Esophagus squamous epithelium (tissue), 5 donors: ENCODE measurements at regions not wholly inside any gene's neighbourhood (a gene's known extent, or its start where the extent isn't known, plus 50 kb on each side); places are given as distances from the start of the nearest gene placed in this dataset.

Experiments
- DNase-seq: peaks from one replicate; lab custom pipeline; 2025; lab: John Stamatoyannopoulos, UW
- H3K27ac ChIP-seq, 4 donors: fragments of 200-600 bp; sonication (generic); one replicate each; pipeline ENCODE4 v1.5.1; 2016 to 2019; ENCODE audit warnings: mild to moderate bottlenecking in 1 of 4
- H3K27me3 ChIP-seq, 4 donors: fragments of 200-600 bp; sonication (generic); 1 replicate in 3 of 4; 2 replicates in 1 of 4; pipeline versions ENCODE4 v1.5.1 to v1.6.0; 2017 to 2021; ENCODE audit warnings: antibody characterized with exemption in 1 of 4
- H3K36me3 ChIP-seq, 3 donors: fragments of 200-600 bp; sonication (generic); one replicate each; pipeline ENCODE4 v1.5.1; 2016 to 2019
- H3K4me1 ChIP-seq, 3 donors: fragments of 200-600 bp; sonication (generic); one replicate each; pipeline ENCODE4 v1.5.1; 2017 to 2019
- H3K4me3 ChIP-seq, 4 donors: fragments of 200-600 bp; sonication (generic); 1 replicate in 3 of 4; 2 replicates in 1 of 4; pipeline ENCODE4 v1.5.1; 2016 to 2019; ENCODE audit warnings: mild to moderate bottlenecking in 2 of 4, moderate library complexity in 1 of 4
- H3K9me3 ChIP-seq, 3 donors: fragments of 200-600 bp; sonication (generic); one replicate each; pipeline ENCODE4 v1.5.1; 2016 to 2019
- POLR2A ChIP-seq, 4 donors: fragments of 450-650 bp; IDR thresholded peaks; one replicate each; pipeline ENCODE4 v1.6.1; 2017; ENCODE audit warnings: antibody characterized with exemption in 4 of 4, mild to moderate bottlenecking in 4 of 4, moderate library complexity in 3 of 4
- WGBS, 2 donors: methylation state at CpG; one replicate each; pipeline ENCODE4 v1.1.5; 2018; 5-methylcytosine and 5-hydroxymethylcytosine counted together
- intact Hi-C: fragments of 100-400 bp; cut with DNase I; formaldehyde crosslinking; loops from one replicate; pipeline ENCODE4 v1.15.0; 2022
- TF ChIP-seq, protein P1 (sequence below), 6 experiments: fragments of 450-650 bp in 4 of 6; fragments of 200-600 bp in 2 of 6; sonication (generic) in 2 of 6; IDR thresholded peaks; one replicate each; pipeline ENCODE4 v1.5.1; 2016 to 2019; ENCODE audit warnings: antibody characterized with exemption in 6 of 6, mild to moderate bottlenecking in 4 of 6, moderate library complexity in 4 of 6
- donor health status: DM: yes; HTN: yes; CAD: no.

DNA sequence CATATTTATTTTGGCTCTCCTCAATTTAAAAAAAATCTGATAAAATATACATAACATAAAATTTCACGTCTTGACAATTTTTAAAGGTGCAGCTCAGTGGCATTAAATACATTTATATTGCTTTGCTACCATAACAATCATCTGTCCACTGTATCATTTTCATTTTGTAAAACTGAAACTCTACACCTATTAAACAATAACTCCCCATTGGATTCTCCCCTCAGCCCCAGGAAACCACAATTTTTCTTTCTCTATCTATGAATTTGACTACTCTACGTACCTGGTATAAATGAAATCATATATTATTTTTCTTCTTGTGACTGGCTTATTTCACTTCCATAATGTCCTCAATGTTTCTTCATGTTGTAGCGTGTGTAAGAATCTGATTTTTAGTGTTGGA, 563.5 kb downstream of the PRR16 start:
- Histone ChIP-seq H3K36me3 (no peaks in the 10 kb centered on the region), H3K4me3 (no peak overlapping the region), H3K27me3 (no peaks in the 10 kb centered on the region), H3K4me1 (no peaks in the 10 kb centered on the region), H3K9me3 (no peaks in the 10 kb centered on the region), H3K27ac (no peak overlapping the region)
- intact Hi-C loops = no loop called here
- WGBS, 2 donors = 81 to 83% methylated on average over 3 of the region's 3 CpGs
- DNase-seq = no peak
- no peak for TF ChIP-seq POLR2A (IDR thresholded peaks at IDR 0.05)
- TF ChIP-seq, protein P1, sequence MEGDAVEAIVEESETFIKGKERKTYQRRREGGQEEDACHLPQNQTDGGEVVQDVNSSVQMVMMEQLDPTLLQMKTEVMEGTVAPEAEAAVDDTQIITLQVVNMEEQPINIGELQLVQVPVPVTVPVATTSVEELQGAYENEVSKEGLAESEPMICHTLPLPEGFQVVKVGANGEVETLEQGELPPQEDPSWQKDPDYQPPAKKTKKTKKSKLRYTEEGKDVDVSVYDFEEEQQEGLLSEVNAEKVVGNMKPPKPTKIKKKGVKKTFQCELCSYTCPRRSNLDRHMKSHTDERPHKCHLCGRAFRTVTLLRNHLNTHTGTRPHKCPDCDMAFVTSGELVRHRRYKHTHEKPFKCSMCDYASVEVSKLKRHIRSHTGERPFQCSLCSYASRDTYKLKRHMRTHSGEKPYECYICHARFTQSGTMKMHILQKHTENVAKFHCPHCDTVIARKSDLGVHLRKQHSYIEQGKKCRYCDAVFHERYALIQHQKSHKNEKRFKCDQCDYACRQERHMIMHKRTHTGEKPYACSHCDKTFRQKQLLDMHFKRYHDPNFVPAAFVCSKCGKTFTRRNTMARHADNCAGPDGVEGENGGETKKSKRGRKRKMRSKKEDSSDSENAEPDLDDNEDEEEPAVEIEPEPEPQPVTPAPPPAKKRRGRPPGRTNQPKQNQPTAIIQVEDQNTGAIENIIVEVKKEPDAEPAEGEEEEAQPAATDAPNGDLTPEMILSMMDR (IDR thresholded peaks at IDR 0.05) = no peak

GRCh38 chr5:121029536-121030245, 565.6 kb downstream of the PRR16 start:
- Histone ChIP-seq H3K9me3 (no peaks in the 10 kb centered on the region), H3K27me3 (no peaks in the 10 kb centered on the region), H3K36me3 (no peaks in the 10 kb centered on the region), H3K27ac (no peak overlapping the region), H3K4me1 (no peaks in the 10 kb centered on the region), H3K4me3 (no peak overlapping the region)
- DNase-seq = no peak
- 80 to 86% methylated on average over 4 of the region's 4 CpGs for WGBS, 2 donors
- intact Hi-C loops = no loop called here
- no peak for TF ChIP-seq POLR2A (IDR thresholded peaks at IDR 0.05)
- TF ChIP-seq, protein P1 (IDR thresholded peaks at IDR 0.05) = no peak

- Histone ChIP-seq H3K4me1 (no peaks in the 10 kb centered on the region), H3K27ac (no peak overlapping the region), H3K36me3 (no peaks in the 10 kb centered on the region), H3K4me3 (no peak overlapping the region), H3K9me3 (no peaks in the 10 kb centered on the region), H3K27me3 (no peaks in the 10 kb centered on the region)
- no peak for TF ChIP-seq POLR2A (IDR thresholded peaks at IDR 0.05)
- TF ChIP-seq, protein P1 (IDR thresholded peaks at IDR 0.05) = no peak
- intact Hi-C loops = no loop called here
- no peak for DNase-seq
- WGBS, 2 donors = 58 to 84% methylated on average over 3 of the region's 3 CpGs
Observed at GRCh38 chr5:121031491-121031890, 567.4 kb downstream of the PRR16 start.

DNA sequence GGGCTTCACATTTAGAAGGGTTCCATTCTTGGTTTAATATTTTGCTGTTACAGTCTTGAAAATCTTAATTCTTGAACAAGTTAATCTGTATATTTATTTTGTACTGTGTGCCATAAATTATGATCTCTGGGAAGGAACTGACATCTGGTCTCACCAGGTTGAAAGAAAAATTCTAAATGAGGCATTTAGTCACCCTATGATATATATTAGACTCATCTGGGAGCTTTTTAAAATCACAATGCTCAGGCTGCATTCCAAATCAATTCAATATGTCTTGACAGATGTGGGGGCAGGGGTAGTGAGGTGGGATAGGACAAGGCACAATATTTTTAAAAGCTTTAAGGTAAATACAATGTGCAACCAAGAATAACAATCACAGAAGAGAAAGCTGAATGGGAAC, 569.2 kb downstream of the PRR16 start:
- TF ChIP-seq, protein P1 (IDR thresholded peaks at IDR 0.05) = no peak
- no peak for TF ChIP-seq POLR2A (IDR thresholded peaks at IDR 0.05)

DNA sequence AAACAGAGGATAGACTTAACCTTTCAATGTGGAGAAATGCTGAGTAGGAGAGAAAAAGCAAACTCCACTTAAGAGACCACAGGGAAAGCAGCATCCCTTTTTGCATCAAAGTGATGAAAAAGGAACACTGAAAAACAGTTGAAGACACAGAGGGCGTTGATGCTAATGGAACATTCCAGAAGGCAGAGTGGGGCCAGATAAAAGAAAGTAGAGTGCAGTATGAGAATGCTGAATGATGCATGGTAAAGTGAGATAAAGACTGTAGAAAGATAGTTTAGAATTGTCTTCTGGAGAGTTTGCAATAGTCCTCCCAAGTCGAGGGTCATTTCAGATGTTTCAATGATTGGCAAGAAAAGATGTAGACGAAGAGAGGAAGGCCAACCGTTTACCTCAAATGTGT, 574.3 kb downstream of the PRR16 start:
- Histone ChIP-seq H3K4me1 (no peaks in the 10 kb centered on the region), H3K36me3 (no peaks in the 10 kb centered on the region), H3K27me3 (no peaks in the 10 kb centered on the region), H3K4me3 (no peak overlapping the region), H3K27ac (no peak overlapping the region), H3K9me3 (no peaks in the 10 kb centered on the region)
- no peak for DNase-seq
- 44 to 49% methylated on average over 4 of the region's 4 CpGs for WGBS, 2 donors
- intact Hi-C loops = no loop called here
- TF ChIP-seq, protein P1 (IDR thresholded peaks at IDR 0.05) = no peak
- TF ChIP-seq POLR2A (IDR thresholded peaks at IDR 0.05) = no peak

More for the DNA sequence above, 569.2 kb downstream of the PRR16 start:
- DNase-seq = no peak
- intact Hi-C loops = no loop called here
- no peak overlapping the region for H3K4me3 ChIP-seq
- no peaks in the 10 kb centered on the region for H3K27me3 ChIP-seq
- no peaks in the 10 kb centered on the region for H3K4me1 ChIP-seq
- no peaks in the 10 kb centered on the region for H3K36me3 ChIP-seq
- H3K9me3 ChIP-seq = no peaks in the 10 kb centered on the region
- H3K27ac ChIP-seq = no peak overlapping the region
